SU-DHL-6 (cell line): ENCODE measurements at regions not wholly inside any gene's neighbourhood (a gene's known extent, or its start where the extent isn't known, plus 50 kb on each side); places are given as distances from the start of the nearest gene placed in this dataset.
"Not testable (repeated sequence)": the region's sequence is repeated elsewhere in the genome, so short reads cannot be mapped to it uniquely, and the experiment has no call there.

Source experiments
- H2AFZ ChIP-seq: fragments of 200-600 bp; sonication (generic); 2 replicates; pipeline ENCODE4 v1.6.1; 2014; ENCODE audit warnings: low read depth, mild to moderate bottlenecking, moderate library complexity, mixed read lengths, antibody characterized with exemption, low read length; ENCODE audit not compliant: severe bottlenecking
- H3F3A ChIP-seq: fragments of 200-600 bp; shearing (Covaris generic); 2 replicates; pipeline ENCODE4 v1.6.0; 2016; ENCODE audit warnings: antibody characterized with exemption, mild to moderate bottlenecking; ENCODE audit not compliant: insufficient read depth
- H3K27ac ChIP-seq: fragments of 200-600 bp; sonication (generic); 2 replicates; pipeline ENCODE4 v1.5.1; 2016; ENCODE audit warnings: low read depth, mild to moderate bottlenecking, low read length, moderate library complexity, mixed read lengths
- H3K27me3 ChIP-seq: fragments of 200-600 bp; sonication (generic), shearing (Covaris generic); 2 replicates; pipeline ENCODE4 v1.6.0; 2014; ENCODE audit warnings: mild to moderate bottlenecking, low read length
- H3K36me3 ChIP-seq: fragments of 200-600 bp; sonication (generic); 2 replicates; pipeline ENCODE4 v1.6.1; 2014; ENCODE audit warnings: mild to moderate bottlenecking, low read length, mixed read lengths
- H3K4me2 ChIP-seq: fragments of 300-600, 200-600 bp; shearing (Covaris generic), sonication (generic); 2 replicates; pipeline ENCODE4 v1.6.0; 2014; ENCODE audit warnings: low read length, low read depth, mild to moderate bottlenecking; ENCODE audit not compliant: poor library complexity, severe bottlenecking
- H3K4me3 ChIP-seq: fragments of 200-600 bp; sonication (generic); 2 replicates; pipeline ENCODE4 v1.5.1; 2014; ENCODE audit warnings: antibody characterized with exemption, low read length, mild to moderate bottlenecking, mixed read lengths; ENCODE audit not compliant: insufficient read depth, poor library complexity, severe bottlenecking
- H3K79me2 ChIP-seq: fragments of 200-600 bp; sonication (generic); 2 replicates; pipeline ENCODE4 v1.6.1; 2014; ENCODE audit warnings: mild to moderate bottlenecking, low read length, moderate library complexity; ENCODE audit not compliant: insufficient read depth
- H3K9ac ChIP-seq: fragments of 200-600 bp; sonication (generic); 2 replicates; pipeline ENCODE4 v1.7.0; 2014; ENCODE audit warnings: mild to moderate bottlenecking, low read length
- H3K9me2 ChIP-seq: fragments of 200-600 bp; sonication (generic); replicated peaks from 2 replicates; pipeline ENCODE4 v1.6.1; 2014; ENCODE audit warnings: low read length; ENCODE audit not compliant: insufficient read depth
- H3K9me3 ChIP-seq: fragments of 200-600 bp; sonication (generic); 2 replicates; pipeline ENCODE4 v1.6.1; 2014; ENCODE audit warnings: low read length, mixed read lengths; ENCODE audit not compliant: insufficient read depth
- H4K20me1 ChIP-seq: fragments of 200-600 bp; sonication (generic); 2 replicates; pipeline ENCODE4 v1.6.1; 2014; ENCODE audit warnings: low read depth, mild to moderate bottlenecking, antibody characterized with exemption, low read length, moderate library complexity, mixed read lengths
- CTCF ChIP-seq: fragments of 200-600 bp; sonication (generic); IDR thresholded peaks from one replicate; pipeline ENCODE4 v1.5.1; 2017; ENCODE audit warnings: antibody characterized with exemption, mild to moderate bottlenecking, low read length, moderate library complexity; ENCODE audit not compliant: insufficient read depth, poor library complexity, severe bottlenecking
- EZH2phosphoT487 ChIP-seq: fragments of 200-600 bp; sonication (generic), shearing (Covaris generic); conservative IDR thresholded peaks from 2 replicates; pipeline ENCODE4 v1.6.1; 2018; ENCODE audit warnings: mild to moderate bottlenecking, antibody characterized with exemption, low read length, moderate library complexity, mixed read lengths

GRCh38 chr15:77875066-77875721, 202.3 kb downstream of the TBC1D2B start:
- not testable (repeated sequence) for H3F3A ChIP-seq, H3K9ac ChIP-seq, H3K36me3 ChIP-seq, H3K27ac ChIP-seq, H4K20me1 ChIP-seq, H3K79me2 ChIP-seq, H3K27me3 ChIP-seq, H2AFZ ChIP-seq, H3K4me2 ChIP-seq, H3K9me2 ChIP-seq, H3K4me3 ChIP-seq, H3K9me3 ChIP-seq
- peak; percentile 31 for TF ChIP-seq CTCF

DNA sequence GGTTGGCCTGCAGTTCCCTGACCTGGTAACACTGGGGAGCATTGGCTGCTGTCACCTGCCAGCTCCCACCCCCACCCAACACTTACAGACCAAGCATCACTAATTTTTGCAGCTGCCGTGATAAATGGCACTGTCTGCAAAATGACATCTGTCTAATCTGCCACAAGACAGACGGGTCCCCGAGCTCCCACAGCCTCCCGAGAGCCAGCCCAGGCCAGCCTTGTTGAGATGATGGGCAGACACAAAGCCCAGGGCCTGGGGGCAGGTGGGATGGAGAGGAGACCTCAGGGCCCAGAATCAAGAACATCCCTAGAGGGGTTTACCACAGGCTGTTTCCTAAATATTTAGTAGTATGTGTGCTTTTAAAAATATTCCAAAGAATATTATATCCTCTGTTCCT, 203.4 kb downstream of the TBC1D2B start:
- no peaks in the 10 kb centered on the region for H3F3A ChIP-seq
- H3K36me3 ChIP-seq = no peaks in the 10 kb centered on the region
- H3K27me3 ChIP-seq = no peaks in the 10 kb centered on the region
- H2AFZ ChIP-seq = no peak overlapping the region
- no peaks in the 10 kb centered on the region for H3K79me2 ChIP-seq
- no peak for TF ChIP-seq EZH2phosphoT487
- no peak for TF ChIP-seq CTCF
- H3K9me3 ChIP-seq = no peaks in the 10 kb centered on the region
- no peak overlapping the region for H3K4me3 ChIP-seq
- H3K4me2 ChIP-seq = no peak overlapping the region
- no peak overlapping the region for H3K27ac ChIP-seq
- no peaks in the 10 kb centered on the region for H3K9me2 ChIP-seq
- no peak overlapping the region for H3K9ac ChIP-seq
- no peaks in the 10 kb centered on the region for H4K20me1 ChIP-seq

DNA sequence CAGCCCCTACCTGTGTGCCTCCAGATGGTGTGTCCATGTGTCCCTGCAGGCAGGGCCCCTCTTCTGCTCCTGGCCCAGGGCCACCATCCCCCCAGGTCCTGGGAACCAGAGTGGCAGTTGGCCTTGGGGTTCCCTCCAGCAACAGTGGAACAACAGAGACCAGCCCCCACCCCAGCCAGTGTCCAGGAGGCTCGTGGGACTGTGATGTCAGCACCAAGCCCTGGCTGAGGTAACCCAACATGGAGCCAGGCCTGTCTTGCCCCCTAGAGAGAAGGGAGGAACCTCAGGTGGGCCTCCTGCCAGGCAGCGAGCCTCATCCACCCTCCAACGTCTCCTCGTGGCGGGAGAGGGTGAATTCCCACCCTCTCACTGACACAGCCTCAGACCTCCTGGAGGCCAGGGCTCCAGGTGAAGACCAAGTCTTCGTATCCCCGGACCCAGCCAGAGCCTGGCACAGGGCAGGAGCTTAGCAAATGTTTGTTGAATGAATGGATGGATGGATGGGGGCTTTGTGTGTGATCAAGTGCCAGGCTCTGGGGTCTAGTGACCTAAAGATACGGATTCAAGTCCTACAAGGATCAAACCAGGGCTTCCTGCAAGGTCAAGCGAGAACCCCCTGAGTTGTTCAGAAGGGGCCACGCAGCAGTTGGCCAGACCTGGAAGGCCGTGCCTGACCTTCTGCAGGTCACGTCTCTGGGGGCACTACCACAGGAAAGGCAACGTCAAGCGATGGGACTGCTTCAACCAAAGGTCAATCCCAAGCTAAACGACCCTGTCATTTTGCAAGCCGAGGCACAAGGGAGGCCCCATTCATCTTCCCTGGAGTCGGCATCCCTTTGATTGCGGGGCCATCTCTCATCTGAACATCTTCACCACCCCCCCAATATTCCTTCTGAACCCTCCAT, 204.7 kb downstream of the TBC1D2B start:
- H3K9ac ChIP-seq, H3K36me3 ChIP-seq: not testable (repeated sequence)

GRCh38 chr15:77871852-77872371, 205.6 kb downstream of the TBC1D2B start:
- no peak overlapping the region for H2AFZ ChIP-seq
- H3K9ac ChIP-seq = no peak overlapping the region
- H3K9me2 ChIP-seq = no peaks in the 10 kb centered on the region
- no peaks in the 10 kb centered on the region for H3K36me3 ChIP-seq
- TF ChIP-seq EZH2phosphoT487 (no peak), CTCF (no peak)
- no peaks in the 10 kb centered on the region for H3F3A ChIP-seq
- no peaks in the 10 kb centered on the region for H3K27me3 ChIP-seq
- H3K4me3 ChIP-seq = no peak overlapping the region
- H3K4me2 ChIP-seq = no peak overlapping the region
- no peak overlapping the region for H3K27ac ChIP-seq
- no peaks in the 10 kb centered on the region for H4K20me1 ChIP-seq
- no peaks in the 10 kb centered on the region for H3K9me3 ChIP-seq
- no peaks in the 10 kb centered on the region for H3K79me2 ChIP-seq

More for the DNA sequence above, 204.7 kb downstream of the TBC1D2B start:
- not testable (repeated sequence) for H3F3A ChIP-seq, H3K9me2 ChIP-seq, H3K4me3 ChIP-seq, H2AFZ ChIP-seq, H3K9me3 ChIP-seq, H3K27ac ChIP-seq, H3K4me2 ChIP-seq, H3K79me2 ChIP-seq, H4K20me1 ChIP-seq, H3K27me3 ChIP-seq
